ENCODE measurements at regions not wholly inside any gene's neighbourhood (a gene's known extent, or its start where the extent isn't known, plus 50 kb on each side); places are given as distances from the start of the nearest gene placed in this dataset.

- no peak for TF ChIP-seq CTCF (IDR thresholded peaks at IDR 0.05; ENCODE audit: low read depth, low read length, missing control alignments)
- DNase-seq (ENCODE audit: extremely low read depth, low read depth): no peak
- no peak overlapping the region for H3K4me3 ChIP-seq (replicated peaks; ENCODE audit: low read depth, low read length)
Measured at GRCh38 chr3:44061268-44061667, 180.4 kb upstream of the TOPAZ1 start.

DNA sequence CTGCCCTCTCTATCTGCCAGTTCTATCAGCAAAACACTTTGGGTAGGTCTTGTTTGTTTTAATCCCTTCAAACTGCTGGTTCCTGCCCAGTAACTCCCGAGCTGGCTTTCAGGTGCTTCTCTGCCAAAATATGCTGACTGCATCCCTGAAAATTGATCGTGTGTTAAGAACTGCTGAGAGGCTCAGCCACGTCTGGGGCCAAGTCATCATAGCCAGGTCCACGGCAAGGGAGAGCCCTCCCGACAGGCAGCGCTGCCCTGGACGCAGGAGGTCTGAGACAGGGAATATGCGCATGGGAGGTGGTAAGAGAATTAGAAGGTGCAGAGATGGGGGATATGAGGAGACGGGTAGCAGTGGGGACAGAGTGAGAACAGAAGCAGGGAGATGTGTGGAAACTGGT lies 179.7 kb upstream of the TOPAZ1 start:
- H3K4me3 ChIP-seq (replicated peaks; ENCODE audit: low read depth, low read length): no peak overlapping the region
- TF ChIP-seq CTCF (IDR thresholded peaks at IDR 0.05; ENCODE audit: low read depth, low read length, missing control alignments): no peak
- no peak for DNase-seq (ENCODE audit: extremely low read depth, low read depth)

DNA sequence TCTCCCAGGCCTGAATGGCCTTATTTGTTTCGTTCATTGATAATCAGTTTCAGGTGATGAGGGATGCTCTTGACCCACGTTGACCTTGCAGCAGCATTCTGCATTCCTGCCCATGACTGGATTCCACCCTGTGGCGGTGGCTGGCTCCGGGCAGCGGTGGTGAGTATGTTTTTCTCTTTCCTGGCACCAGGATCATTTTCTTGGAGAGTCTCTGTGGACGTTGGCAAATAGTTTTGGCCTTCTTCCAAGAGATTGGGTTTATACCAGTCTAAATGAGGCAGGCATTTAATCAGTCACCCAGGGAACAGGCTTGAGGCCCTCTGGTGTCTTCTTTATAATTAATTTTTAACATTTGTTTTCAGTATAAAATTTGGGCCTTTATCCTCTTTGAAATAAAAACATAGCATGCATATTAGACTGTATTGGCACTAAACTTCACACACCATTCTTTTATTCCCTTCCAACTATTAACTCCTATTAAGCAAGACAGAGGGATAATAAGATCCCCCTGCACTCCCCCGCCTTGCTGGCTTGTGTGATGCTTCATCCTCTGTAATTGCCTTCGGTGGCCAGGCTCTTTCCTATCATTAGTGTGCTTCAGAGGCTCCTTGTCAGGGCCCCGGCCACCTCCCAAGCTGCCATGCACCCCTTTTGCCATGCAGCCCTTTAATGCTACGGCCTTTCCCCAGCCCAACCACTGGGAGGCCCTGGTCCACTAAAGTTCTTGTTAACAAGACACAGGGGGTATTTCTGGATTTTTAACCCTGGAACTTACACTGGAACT lies 176.2 kb upstream of the TOPAZ1 start:
- no peak for TF ChIP-seq CTCF (IDR thresholded peaks at IDR 0.05; ENCODE audit: low read depth, low read length, missing control alignments)
- DNase-seq (ENCODE audit: extremely low read depth, low read depth): no peak
- H3K4me3 ChIP-seq (replicated peaks; ENCODE audit: low read depth, low read length): no peak overlapping the region

DNA sequence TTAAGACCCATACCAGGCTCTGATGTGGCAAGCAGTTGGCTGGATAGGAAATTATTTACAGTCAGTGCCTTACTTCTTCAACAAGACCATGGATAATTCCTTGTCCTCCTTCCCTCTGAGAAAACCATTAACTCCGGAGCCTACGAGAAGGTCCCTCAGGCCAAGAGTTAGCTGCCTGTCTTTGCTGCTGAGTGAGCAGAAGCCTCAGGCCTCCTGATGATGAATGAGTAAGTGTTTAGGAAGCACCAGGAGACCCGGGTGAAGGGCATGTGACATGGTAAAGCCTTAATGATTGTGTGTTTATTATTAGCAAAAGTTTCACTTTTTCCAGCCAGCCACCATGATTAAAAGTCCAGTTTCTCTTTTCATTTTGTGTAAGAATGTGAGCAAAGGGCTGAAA lies 174.9 kb upstream of the TOPAZ1 start:
- H3K4me3 ChIP-seq (replicated peaks; ENCODE audit: low read depth, low read length): no peak overlapping the region
- DNase-seq (ENCODE audit: extremely low read depth, low read depth): no peak
- TF ChIP-seq CTCF (IDR thresholded peaks at IDR 0.05; ENCODE audit: low read depth, low read length, missing control alignments): no peak

- H3K4me3 ChIP-seq (replicated peaks; ENCODE audit: low read depth, low read length): no peak overlapping the region
- DNase-seq (ENCODE audit: extremely low read depth, low read depth): no peak
- TF ChIP-seq CTCF (IDR thresholded peaks at IDR 0.05; ENCODE audit: low read depth, low read length, missing control alignments): no peak
Measured at GRCh38 chr3:44067431-44067830, 174.3 kb upstream of the TOPAZ1 start.

DNA sequence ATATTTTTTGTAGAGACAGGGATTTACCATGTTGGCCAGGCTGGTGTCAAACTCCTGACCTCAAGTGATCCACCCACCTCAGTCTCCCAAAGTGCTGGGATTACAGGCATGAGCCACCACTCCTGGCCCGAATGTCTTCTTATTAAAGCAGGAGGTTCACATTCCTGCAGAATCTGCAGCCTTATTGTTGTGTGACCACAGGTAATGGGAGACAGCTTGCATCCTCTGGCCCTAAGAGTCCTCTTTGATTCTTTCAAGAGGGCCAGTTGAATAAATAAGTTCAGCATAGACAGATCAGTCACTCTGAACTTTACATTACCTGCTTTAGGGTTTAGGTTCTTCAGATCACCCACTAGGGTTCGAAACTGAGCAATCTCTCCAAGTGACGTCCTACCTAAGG lies 172.9 kb upstream of the TOPAZ1 start:
- no peak for TF ChIP-seq CTCF (IDR thresholded peaks at IDR 0.05; ENCODE audit: low read depth, low read length, missing control alignments)
- no peak for DNase-seq (ENCODE audit: extremely low read depth, low read depth)
- H3K4me3 ChIP-seq (replicated peaks; ENCODE audit: low read depth, low read length): no peak overlapping the region

GRCh38 chr3:44069276-44069675 lies 172.4 kb upstream of the TOPAZ1 start:
- no peak for TF ChIP-seq CTCF (IDR thresholded peaks at IDR 0.05; ENCODE audit: low read depth, low read length, missing control alignments)
- H3K4me3 ChIP-seq (replicated peaks; ENCODE audit: low read depth, low read length): no peak overlapping the region
- no peak for DNase-seq (ENCODE audit: extremely low read depth, low read depth)
